T-helper 1 cell (primary cell): ENCODE measurements at regions not wholly inside any gene's neighbourhood (a gene's known extent, or its start where the extent isn't known, plus 50 kb on each side); places are given as distances from the start of the nearest gene placed in this dataset.
A peak's percentile ranks its signal among the peaks of the same experiment; 100 is the strongest.

ENCODE experiments used
- DNase-seq, 5 donors: peaks; one replicate each; pipeline ENCODE4 v3.0.0-alpha.2; 2012 to 2020

- no peak for DNase-seq
Measured at GRCh38 chr1:55376897-55377296, 161.7 kb upstream of the USP24 start.

GRCh38 chr1:55375617-55376258 lies 160.6 kb upstream of the USP24 start:
- DNase-seq, result peak in 3 of 5 donors; percentile 11 to 17 (median 16)

GRCh38 chr1:55374801-55375616 lies 159.8 kb upstream of the USP24 start:
- DNase-seq, result no peak

- DNase-seq, result no peak
Measured at GRCh38 chr1:55374216-55374615, 159.1 kb upstream of the USP24 start.

GRCh38 chr1:55369474-55369873 lies 154.3 kb upstream of the USP24 start:
- DNase-seq, result no peak

- no peak for DNase-seq
Measured at GRCh38 chr1:55368698-55369097, 153.5 kb upstream of the USP24 start.

- no peak for DNase-seq
Measured at GRCh38 chr1:55367273-55367672, 152.1 kb upstream of the USP24 start.

- no peak for DNase-seq
Measured at GRCh38 chr1:55364216-55364615, 149.1 kb upstream of the USP24 start.

- DNase-seq, result peak in 1 of 5 donors; percentile 6
Measured at GRCh38 chr1:55363268-55363667, 148.1 kb upstream of the USP24 start.

GRCh38 chr1:55362558-55362957 lies 147.4 kb upstream of the USP24 start:
- DNase-seq, result no peak

- DNase-seq, result no peak
Measured at GRCh38 chr1:55359611-55360010, 144.4 kb upstream of the USP24 start.

GRCh38 chr1:55358581-55358980 lies 143.4 kb upstream of the USP24 start:
- DNase-seq, result no peak

GRCh38 chr1:55355549-55355948 lies 140.4 kb upstream of the USP24 start:
- no peak for DNase-seq

- DNase-seq, result no peak
Measured at GRCh38 chr1:55353707-55354620, 138.8 kb upstream of the USP24 start.

- no peak for DNase-seq
Measured at GRCh38 chr1:55352811-55353180, 137.6 kb upstream of the USP24 start.

- DNase-seq, result no peak
Measured at GRCh38 chr1:55352080-55352810, 137.1 kb upstream of the USP24 start.

GRCh38 chr1:55348356-55348755 lies 133.2 kb upstream of the USP24 start:
- no peak for DNase-seq

- no peak for DNase-seq
Measured at GRCh38 chr1:55347866-55348265, 132.7 kb upstream of the USP24 start.

GRCh38 chr1:55347041-55347440 lies 131.9 kb upstream of the USP24 start:
- no peak for DNase-seq

- DNase-seq, result no peak
Measured at GRCh38 chr1:55346586-55346985, 131.4 kb upstream of the USP24 start.

- DNase-seq, result no peak
Measured at GRCh38 chr1:55339681-55340080, 124.5 kb upstream of the USP24 start.

GRCh38 chr1:55338448-55338820 lies 123.3 kb upstream of the USP24 start:
- DNase-seq, result no peak
